Right forelimb (tissue), 1 donor: ENCODE measurements at regions not wholly inside any gene's neighbourhood (a gene's known extent, or its start where the extent isn't known, plus 50 kb on each side); places are given as distances from the start of the nearest gene placed in this dataset.
A peak's percentile ranks its signal among the peaks of the same experiment; 100 is the strongest.

ENCODE experiments used
- DNase-seq: peaks from one replicate; pipeline ENCODE4 v3.0.0-alpha.2; 2018

DNA sequence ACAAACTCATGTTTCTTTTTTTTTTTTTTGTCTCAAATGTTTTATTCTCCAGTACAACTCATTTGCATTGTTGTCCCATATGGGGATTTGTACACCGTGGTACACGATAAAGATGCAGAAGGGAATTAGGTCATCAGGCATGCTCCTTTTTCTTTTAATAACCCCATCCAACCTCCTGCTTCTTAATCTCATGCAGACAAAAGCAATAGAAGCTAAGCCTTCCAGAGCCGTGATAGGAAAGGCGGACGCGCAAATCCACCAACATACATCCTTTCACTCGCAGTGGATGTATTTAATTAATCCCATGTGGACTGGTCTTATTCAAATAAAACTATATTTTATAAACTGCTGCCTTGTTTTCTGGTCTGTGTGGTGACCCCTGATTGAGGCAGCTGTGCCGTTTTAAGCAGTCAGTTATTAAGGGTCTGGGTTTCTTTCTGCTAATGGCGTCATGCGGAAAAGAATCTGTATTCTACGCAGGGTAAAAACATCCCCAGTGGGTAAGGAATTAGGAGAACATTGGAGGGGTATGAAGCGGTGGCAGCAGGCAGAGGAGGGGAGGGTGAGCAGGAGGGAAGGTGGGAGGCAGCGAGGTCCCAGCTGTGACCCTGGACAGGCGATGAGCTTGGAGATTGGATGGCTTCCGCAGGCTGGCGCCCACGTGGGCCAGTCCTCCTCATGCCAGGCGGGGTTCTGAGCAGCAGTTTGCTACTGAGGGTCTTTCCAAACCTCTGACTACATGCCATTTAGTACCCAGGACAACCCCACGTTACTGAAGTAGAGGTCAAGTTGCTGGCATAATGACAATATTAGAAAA lies 172.8 kb downstream of the LINC00237 start:
- DNase-seq: no peak

GRCh38 chr20:20932156-20932555 lies 174.0 kb downstream of the LINC00237 start:
- no peak for DNase-seq

DNA sequence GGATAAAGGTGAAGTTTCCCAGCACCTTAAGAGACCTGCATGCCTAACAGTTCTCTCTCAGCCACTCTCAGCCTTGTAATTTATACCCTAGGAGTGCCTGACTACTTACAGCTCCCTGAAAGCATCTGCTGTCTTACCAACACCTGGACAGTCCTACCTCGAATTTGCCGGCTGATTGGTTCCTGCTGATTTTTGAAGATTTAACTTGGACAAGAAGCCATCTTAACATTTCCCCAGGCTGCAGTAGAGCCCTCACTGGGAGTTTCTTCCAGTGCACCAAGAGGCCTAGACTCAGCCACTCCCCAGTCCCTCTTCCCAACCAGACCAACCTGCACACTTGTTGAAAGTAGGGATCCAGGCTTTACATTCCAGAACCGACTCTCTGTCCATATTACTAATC lies 174.5 kb downstream of the LINC00237 start:
- DNase-seq: no peak

DNA sequence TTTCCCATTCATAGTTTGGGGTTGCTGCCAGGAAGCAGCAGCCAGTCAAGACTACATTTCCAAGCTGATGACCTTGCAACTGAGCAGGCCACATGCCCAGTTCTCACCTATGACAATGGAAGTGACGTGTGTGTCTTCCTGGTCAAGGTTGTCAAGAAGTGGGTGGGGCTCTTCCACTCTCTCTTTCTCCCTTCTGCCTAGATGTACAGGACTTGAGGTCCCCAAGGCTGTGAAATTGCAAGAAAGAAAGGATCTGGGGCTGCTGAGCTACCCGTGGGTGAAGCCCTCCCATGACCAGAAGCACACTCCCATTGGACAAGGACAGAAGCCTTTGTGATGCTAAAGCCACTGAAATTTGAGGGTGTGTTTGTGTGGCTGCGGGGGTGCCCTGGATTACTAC lies 175.1 kb downstream of the LINC00237 start:
- no peak for DNase-seq

DNA sequence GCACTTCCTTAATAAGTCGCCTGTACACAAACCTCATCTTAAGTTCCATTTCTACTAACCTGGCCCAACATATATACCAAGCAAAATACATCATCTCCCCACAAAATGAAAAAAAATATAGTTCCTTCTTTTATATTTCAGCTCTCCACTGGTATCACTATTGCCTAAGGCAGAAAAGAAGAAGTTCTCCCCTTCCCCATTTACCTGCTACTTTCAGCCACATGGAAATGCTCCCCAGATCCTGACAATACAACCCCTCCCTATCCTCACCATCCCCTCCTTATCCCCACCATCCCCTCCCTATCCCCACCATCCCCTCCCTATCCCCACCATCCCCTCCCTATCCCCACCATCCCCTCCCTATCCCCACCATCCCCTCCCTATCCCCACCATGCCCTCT lies 175.7 kb downstream of the LINC00237 start:
- DNase-seq: no peak

DNA sequence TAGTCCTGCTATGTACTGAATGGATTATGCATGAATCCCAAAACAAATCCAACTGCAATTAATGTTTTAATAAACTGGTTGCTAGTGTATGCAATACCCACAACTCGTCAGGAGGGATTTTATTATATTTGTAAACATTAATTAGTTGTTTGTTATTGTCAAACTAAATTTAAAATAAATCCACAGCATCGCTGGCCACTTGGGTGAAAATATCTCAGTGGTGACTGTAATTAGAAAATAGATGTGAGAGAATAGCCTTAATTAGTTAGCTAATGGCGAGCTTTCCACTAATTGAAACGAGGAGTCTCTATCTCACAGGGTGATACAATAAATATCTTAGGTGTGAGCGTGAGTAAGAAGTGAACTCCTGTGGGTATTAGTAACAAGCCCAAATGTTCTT lies 176.8 kb downstream of the LINC00237 start:
- DNase-seq: no peak

- DNase-seq: no peak
These were observed 179.8 kb downstream of the LINC00237 start for GRCh38 chr20:20926222-20926905.

- no peak for DNase-seq
These were observed 185.7 kb downstream of the LINC00237 start for GRCh38 chr20:20920433-20920832.

DNA sequence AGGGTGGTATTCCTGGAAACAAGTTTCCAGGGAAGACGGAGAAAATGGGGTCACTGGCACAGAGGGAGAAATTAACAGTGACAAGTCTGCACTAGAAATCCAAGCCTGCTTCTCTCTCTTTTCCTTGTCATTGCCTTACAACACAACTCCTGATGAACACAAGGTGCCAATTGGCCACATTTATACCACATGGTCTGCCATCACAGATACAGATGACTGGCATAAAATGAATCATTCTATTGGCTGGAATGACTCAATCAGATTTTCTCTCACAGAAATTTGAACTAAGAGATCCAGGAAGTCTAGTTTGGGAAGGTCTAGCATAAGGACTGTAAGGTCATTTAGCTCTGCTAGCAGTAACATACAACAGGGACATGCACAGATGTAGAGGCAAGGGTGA lies 190.3 kb downstream of the LINC00237 start:
- DNase-seq: no peak

DNA sequence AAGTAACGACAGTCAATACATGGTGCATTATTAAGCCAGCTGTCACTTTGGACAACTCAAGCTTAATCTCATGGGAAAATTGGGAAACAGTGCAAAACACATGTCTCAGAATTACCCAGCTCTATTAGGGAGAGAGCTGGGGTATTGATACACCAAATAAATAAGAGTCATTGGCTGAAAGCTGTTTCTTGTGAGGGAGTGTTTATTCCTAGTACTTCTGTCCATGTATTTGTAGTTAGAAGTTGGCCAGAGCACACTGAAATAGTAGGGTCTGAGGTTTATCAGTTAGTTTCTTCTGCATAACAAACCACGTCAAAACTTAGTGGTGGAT lies 192.0 kb upstream of the RALGAPA2 start:
- no peak for DNase-seq

GRCh38 chr20:20903773-20904500 lies 191.5 kb upstream of the RALGAPA2 start:
- peak; percentile 2 for DNase-seq

- no peak for DNase-seq
These were observed 185.5 kb upstream of the RALGAPA2 start for GRCh38 chr20:20897922-20898321.

DNA sequence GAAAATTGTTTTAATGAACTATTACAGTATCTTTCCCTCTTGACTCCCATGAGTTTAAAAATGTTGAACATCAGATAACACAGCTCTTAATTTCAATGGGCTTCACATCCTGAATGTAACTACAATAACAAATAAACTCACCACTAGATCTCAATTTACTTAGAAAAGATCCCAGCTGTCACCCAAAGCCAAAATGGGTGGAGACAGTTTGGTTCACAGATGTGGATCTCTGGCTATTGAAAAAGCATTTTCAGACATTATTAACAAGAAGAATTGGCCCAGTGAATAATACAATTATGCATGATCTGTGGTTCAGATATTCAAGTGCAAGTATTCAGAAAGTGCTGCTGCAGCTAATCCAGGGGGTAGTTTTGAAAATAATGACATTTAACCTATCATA lies 184.7 kb upstream of the RALGAPA2 start:
- DNase-seq: no peak

GRCh38 chr20:20896606-20897005 lies 184.2 kb upstream of the RALGAPA2 start:
- no peak for DNase-seq

- DNase-seq: no peak
These were observed 183.1 kb upstream of the RALGAPA2 start for GRCh38 chr20:20895537-20895936.

DNA sequence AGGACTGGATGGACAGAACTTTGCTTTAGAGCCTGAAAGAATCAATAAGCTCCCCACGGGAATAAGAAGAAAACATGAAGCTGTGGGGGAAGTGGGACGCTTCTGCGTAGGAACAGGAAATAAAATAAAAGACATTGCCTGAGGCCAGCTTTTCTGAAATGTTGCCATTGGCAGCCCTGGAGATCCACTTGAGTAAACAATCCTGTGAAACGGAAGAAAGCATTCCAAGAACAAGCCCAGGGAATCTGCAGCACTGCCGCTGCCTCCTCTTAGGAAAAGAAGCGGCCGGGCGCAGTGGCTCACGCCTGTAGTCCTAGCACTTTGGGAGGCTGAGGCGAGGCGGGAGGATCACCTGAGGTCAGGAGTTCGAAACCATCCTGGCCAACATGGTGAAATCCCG lies 182.3 kb upstream of the RALGAPA2 start:
- DNase-seq: no peak

DNA sequence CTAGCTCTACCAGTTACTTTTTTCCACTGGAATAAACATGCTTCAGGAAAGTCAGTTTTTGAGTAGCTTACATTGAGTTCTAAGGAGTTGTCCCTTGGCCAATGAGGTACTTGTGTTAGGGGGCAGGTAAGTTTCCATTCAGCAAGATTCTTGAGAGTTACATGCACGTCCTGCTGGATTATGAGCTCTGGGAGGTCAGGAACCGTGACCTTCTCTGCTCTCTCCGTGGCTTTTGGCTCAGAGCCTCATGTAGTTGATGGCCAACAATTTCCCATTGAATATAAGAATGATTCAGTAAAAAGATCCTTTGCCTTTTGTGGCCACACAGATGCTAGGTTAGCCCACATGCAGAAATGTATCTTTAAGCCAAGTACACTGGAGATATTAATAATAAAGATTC lies 181.8 kb upstream of the RALGAPA2 start:
- no peak for DNase-seq

GRCh38 chr20:20892328-20892727 lies 179.9 kb upstream of the RALGAPA2 start:
- DNase-seq: no peak

DNA sequence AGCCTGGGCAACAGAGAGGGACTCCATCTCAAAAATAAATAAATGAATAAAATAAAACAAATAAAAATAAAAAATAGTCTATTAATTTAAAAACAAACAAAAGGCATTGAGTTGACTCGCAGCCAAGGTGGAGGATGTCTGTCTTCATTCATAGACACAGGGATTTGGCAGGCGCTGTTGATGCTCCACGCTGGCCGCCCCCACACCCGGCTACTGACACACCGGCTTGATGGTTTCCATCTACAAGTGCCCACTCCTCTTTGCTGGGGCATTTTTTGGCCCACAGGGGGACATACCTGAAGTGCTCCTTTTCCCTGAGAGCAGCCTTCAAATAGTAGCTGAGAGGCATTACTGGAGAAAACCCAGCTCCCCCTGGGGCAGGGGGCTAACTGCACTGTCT lies 178.3 kb upstream of the RALGAPA2 start:
- DNase-seq: no peak

- no peak for DNase-seq
These were observed 176.5 kb upstream of the RALGAPA2 start for GRCh38 chr20:20888936-20889335.

- no peak for DNase-seq
These were observed 175.8 kb upstream of the RALGAPA2 start for GRCh38 chr20:20888266-20888656.

- peak; percentile 55 for DNase-seq
These were observed 175.3 kb upstream of the RALGAPA2 start for GRCh38 chr20:20887593-20888265.

DNA sequence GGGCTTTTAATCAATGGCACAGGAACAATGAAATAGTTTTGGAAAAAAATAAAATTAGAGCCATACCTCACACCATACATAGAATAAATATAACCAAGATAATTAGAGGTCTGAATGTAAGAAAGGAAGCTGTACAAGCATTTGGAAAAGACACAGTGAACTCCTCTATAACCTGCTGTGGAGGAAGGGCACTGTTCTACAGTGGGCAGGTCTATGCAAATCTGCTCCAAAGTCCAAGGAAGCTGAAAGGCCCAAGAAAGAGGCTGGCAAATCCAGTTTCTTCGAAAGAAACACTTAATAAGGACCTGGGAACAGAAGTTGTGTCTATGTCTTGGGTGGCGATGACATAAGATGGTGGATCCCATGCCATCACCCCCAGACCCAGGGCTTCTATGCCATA lies 169.4 kb upstream of the RALGAPA2 start:
- DNase-seq: no peak
